H1 (cell line): ENCODE measurements at regions not wholly inside any gene's neighbourhood (a gene's known extent, or its start where the extent isn't known, plus 50 kb on each side); places are given as distances from the start of the nearest gene placed in this dataset.

Source experiments
- CTCF ChIA-PET: fragments of 300-600 bp; sonication (Branson Sonifier 250); formaldehyde crosslinking; loops from one replicate; lab custom pipeline; 2021; ENCODE audit not compliant: partially characterized antibody; lab: Charles Lee
- POLR2A ChIA-PET: fragments of 300-600 bp; sonication (Branson Sonifier 250); formaldehyde crosslinking; loops from one replicate; lab custom pipeline; 2021; ENCODE audit warnings: inconsistent platforms; ENCODE audit not compliant: partially characterized antibody; lab: Charles Lee
- DNase-seq, 2 experiments: peaks; one replicate each; pipeline versions ENCODE4 v3.0.0 to v3.0.0-alpha.2; 2010 to 2022; ENCODE audit warnings: low spot score in 2 of 2, low read depth in 1 of 2, mixed read lengths in 1 of 2
- FAIRE-seq: peaks from 2 replicates; lab custom pipeline; 2011; peaks lifted over from hg19 to GRCh38; lab: Jason Lieb, UNC
- H2AFZ ChIP-seq: 2 replicates; pipeline ENCODE4 v1.8.1; 2012; ENCODE audit warnings: low read length, inconsistent platforms
- H2AK5ac ChIP-seq: 2 replicates; pipeline ENCODE4 v1.6.1; 2013; ENCODE audit warnings: low read depth, low read length
- H2BK120ac ChIP-seq: replicated peaks from 2 replicates; pipeline ENCODE3; 2013; ENCODE audit warnings: low read depth, low read length, inconsistent platforms
- H2BK12ac ChIP-seq: 2 replicates; pipeline ENCODE4 v1.6.1; 2013; ENCODE audit warnings: low read depth, low read length
- H2BK15ac ChIP-seq: 2 replicates; pipeline ENCODE4 v1.6.1; 2013; ENCODE audit warnings: low read length
- H2BK20ac ChIP-seq: 2 replicates; pipeline ENCODE4 v1.6.1; 2013; ENCODE audit warnings: low read length
- H2BK5ac ChIP-seq: 2 replicates; pipeline ENCODE4 v1.6.1; 2013; ENCODE audit warnings: low read depth, low read length
- H3K14ac ChIP-seq: 2 replicates; pipeline ENCODE4 v1.6.1; 2013; ENCODE audit warnings: inconsistent platforms; ENCODE audit not compliant: insufficient read length
- H3K18ac ChIP-seq: 2 replicates; pipeline ENCODE4 v1.6.1; 2013; ENCODE audit warnings: low read length; ENCODE audit errors: extremely low read depth
- H3K23ac ChIP-seq: 2 replicates; pipeline ENCODE4 v1.6.1; 2013; ENCODE audit warnings: inconsistent platforms; ENCODE audit not compliant: insufficient read length
- H3K23me2 ChIP-seq: 2 replicates; pipeline ENCODE4 v1.6.1; 2013; ENCODE audit warnings: low read depth, low read length
- H3K27ac ChIP-seq: 2 replicates; pipeline ENCODE4 v1.6.1; 2011; ENCODE audit warnings: low read depth, low read length, inconsistent platforms
- H3K27me3 ChIP-seq, 4 experiments: replicated peaks in 1 of 4; 1 replicate in 1 of 4; 2 replicates in 3 of 4; pipeline versions ENCODE4 v1.6.1 to v1.8.1; 2011 to 2013; ENCODE audit warnings: low read length in 3 of 4, mild to moderate bottlenecking in 3 of 4, inconsistent platforms in 2 of 4, mixed read lengths in 2 of 4, moderate library complexity in 1 of 4; ENCODE audit not compliant: control insufficient read depth in 3 of 4, insufficient read depth in 3 of 4; ENCODE audit errors: extremely low read depth in 1 of 4
- H3K36me3 ChIP-seq, 4 experiments: 2 replicates each; pipeline versions ENCODE4 v1.6.1 to v1.8.1; 2011 to 2013; ENCODE audit warnings: mild to moderate bottlenecking in 4 of 4, low read length in 3 of 4, moderate library complexity in 2 of 4, control low read depth in 1 of 4, inconsistent platforms in 1 of 4; ENCODE audit not compliant: insufficient read depth in 4 of 4, control insufficient read depth in 2 of 4
- H3K4ac ChIP-seq: replicated peaks from 2 replicates; pipeline ENCODE3; 2013; ENCODE audit warnings: low read length, low read depth, mixed read lengths, inconsistent platforms; ENCODE audit not compliant: insufficient read length
- H3K4me1 ChIP-seq, 4 experiments: replicated peaks in 1 of 4; 1 replicate in 1 of 4; 2 replicates in 3 of 4; pipeline versions ENCODE4 v1.6.1 to v1.8.1; 2011 to 2013; ENCODE audit warnings: low read length in 3 of 4, inconsistent platforms in 2 of 4, mixed read lengths in 1 of 4; ENCODE audit not compliant: insufficient read depth in 4 of 4, control insufficient read depth in 3 of 4
- H3K4me2 ChIP-seq, 2 experiments: 2 replicates each; pipeline versions ENCODE4 v1.6.1 to v1.8.1; 2011 to 2013; ENCODE audit warnings: low read depth in 2 of 2, low read length in 2 of 2, control low read depth in 1 of 2, inconsistent platforms in 1 of 2, mild to moderate bottlenecking in 1 of 2; ENCODE audit not compliant: insufficient read depth in 1 of 2
- H3K4me3 ChIP-seq, 4 experiments: fragments of 200-600, 300-600 bp in 1 of 4; sonication (generic), shearing (Covaris generic), sonication (Bioruptor Twin) in 1 of 4; 2 replicates each; pipeline versions ENCODE4 v1.5.1 to v1.8.1; 2011 to 2016; ENCODE audit warnings: low read length in 4 of 4, low read depth in 3 of 4, control low read depth in 2 of 4, inconsistent platforms in 2 of 4, mild to moderate bottlenecking in 2 of 4, mixed read lengths in 1 of 4, moderate library complexity in 1 of 4; ENCODE audit not compliant: insufficient read depth in 2 of 4; ENCODE audit errors: extremely low read depth in 1 of 4
- H3K56ac ChIP-seq: replicated peaks from 2 replicates; pipeline ENCODE3; 2013; ENCODE audit warnings: low read depth, mild to moderate bottlenecking, mixed read lengths, low read length, inconsistent platforms; ENCODE audit not compliant: insufficient read length
- H3K79me1 ChIP-seq: 2 replicates; pipeline ENCODE4 v1.6.1; 2013; ENCODE audit warnings: low read depth, low read length, control low read depth
- H3K79me2 ChIP-seq, 2 experiments: 2 replicates each; pipeline versions ENCODE4 v1.6.1 to v1.8.1; 2012 to 2013; ENCODE audit warnings: low read length in 2 of 2, mild to moderate bottlenecking in 2 of 2, inconsistent platforms in 1 of 2; ENCODE audit not compliant: insufficient read depth in 2 of 2, control insufficient read depth in 1 of 2
- H3K9ac ChIP-seq, 4 experiments: replicated peaks in 1 of 4; 1 replicate in 1 of 4; 2 replicates in 3 of 4; pipeline versions ENCODE4 v1.6.1 to v1.8.1; 2011 to 2013; ENCODE audit warnings: low read depth in 3 of 4, low read length in 3 of 4, control low read depth in 2 of 4, mild to moderate bottlenecking in 2 of 4, moderate library complexity in 2 of 4, inconsistent platforms in 1 of 4; ENCODE audit errors: extremely low read depth in 1 of 4
- H3K9me3 ChIP-seq, 2 experiments: 2 replicates each; pipeline versions ENCODE4 v1.6.1 to v1.8.1; 2012 to 2013; ENCODE audit warnings: mild to moderate bottlenecking in 2 of 2, moderate library complexity in 2 of 2, control low read depth in 1 of 2, inconsistent platforms in 1 of 2, low read depth in 1 of 2, low read length in 1 of 2, mixed read lengths in 1 of 2; ENCODE audit not compliant: insufficient read depth in 2 of 2
- H4K20me1 ChIP-seq, 2 experiments: replicated peaks in 1 of 2; 2 replicates each; pipeline versions ENCODE3 to v1.8.1; 2011 to 2013; ENCODE audit warnings: inconsistent platforms in 2 of 2, low read length in 2 of 2, mild to moderate bottlenecking in 1 of 2; ENCODE audit not compliant: insufficient read depth in 2 of 2, control insufficient read depth in 1 of 2
- H4K5ac ChIP-seq: 2 replicates; pipeline ENCODE4 v1.6.1; 2013; ENCODE audit warnings: low read length, low read depth, mixed read lengths, inconsistent platforms; ENCODE audit not compliant: insufficient read length
- H4K8ac ChIP-seq: 2 replicates; pipeline ENCODE4 v1.8.0; 2013; ENCODE audit warnings: mild to moderate bottlenecking, moderate library complexity, low read length, inconsistent platforms; ENCODE audit not compliant: insufficient read depth; ENCODE audit errors: extremely low read depth
- H4K91ac ChIP-seq: replicated peaks from 2 replicates; pipeline ENCODE3; 2013; ENCODE audit warnings: low read length, mixed read lengths, inconsistent platforms; ENCODE audit not compliant: insufficient read length
- CTBP2 ChIP-seq: IDR thresholded peaks from 2 replicates; pipeline ENCODE4 v1.7.0; 2011; ENCODE audit warnings: borderline replicate concordance, mild to moderate bottlenecking, moderate library complexity, mixed read lengths, low read length; ENCODE audit not compliant: insufficient read depth, insufficient read length
- EP300 ChIP-seq, 2 experiments: IDR thresholded peaks; 1 replicate in 1 of 2; 2 replicates in 1 of 2; pipeline ENCODE4 v1.6.1; 2011 to 2012; ENCODE audit warnings: low read depth in 2 of 2, low read length in 2 of 2, mild to moderate bottlenecking in 2 of 2, borderline replicate concordance in 1 of 2, inconsistent platforms in 1 of 2, moderate library complexity in 1 of 2
- GTF2F1 ChIP-seq: IDR thresholded peaks from 2 replicates; pipeline ENCODE4 v1.6.1; 2012; ENCODE audit warnings: low read depth, low read length, improper control_type of control experiment, borderline replicate concordance
- JUN ChIP-seq: IDR thresholded peaks from 2 replicates; pipeline ENCODE4 v1.6.1; 2011; ENCODE audit warnings: low read depth, mild to moderate bottlenecking, improper control_type of control experiment, low read length
- JUND ChIP-seq: IDR thresholded peaks from 2 replicates; pipeline ENCODE4 v1.6.1; 2011; ENCODE audit warnings: mild to moderate bottlenecking, improper control_type of control experiment, low read length
- MAFK ChIP-seq: IDR thresholded peaks from 2 replicates; pipeline ENCODE4 v1.6.1; 2012; ENCODE audit warnings: low read depth, mild to moderate bottlenecking, improper control_type of control experiment, low read length
- SIX5 ChIP-seq: IDR thresholded peaks from 2 replicates; pipeline ENCODE4 v1.6.1; 2011; ENCODE audit warnings: mild to moderate bottlenecking, low read depth, low read length
- TEAD4 ChIP-seq: IDR thresholded peaks from 2 replicates; pipeline ENCODE4 v1.6.1; 2012; ENCODE audit warnings: low read depth, low read length, inconsistent platforms, mixed read lengths
- WGBS, 2 experiments: shearing (Covaris generic) in 1 of 2; methylation state at CpG; one replicate each; pipeline versions ENCODE4 v1.1.6 to v1.1.7; 2013 to 2015; ENCODE audit warnings: low lambda C conversion rate in 2 of 2, mixed read lengths in 2 of 2, inconsistent platforms in 1 of 2, low coverage in 1 of 2, missing lambda C conversion rate in 1 of 2; ENCODE audit not compliant: insufficient replicate concordance in 2 of 2, insufficient coverage in 1 of 2, insufficient read length in 1 of 2; ENCODE audit errors: extremely low coverage in 1 of 2, missing lambda C conversion rate in 1 of 2; 5-methylcytosine and 5-hydroxymethylcytosine counted together
- TF ChIP-seq, protein P1 (sequence below): IDR thresholded peaks from 2 replicates; pipeline ENCODE4 v1.6.1; 2012; ENCODE audit warnings: inconsistent platforms
- TF ChIP-seq, protein P2 (sequence below): IDR thresholded peaks from 2 replicates; pipeline ENCODE4 v1.6.1; 2012; ENCODE audit warnings: low read length, inconsistent platforms

GRCh38 chr1:73604211-73604610 is 593.8 kb downstream of the LRRIQ3 start:
- Histone ChIP-seq H3K36me3 (no peaks in the 10 kb centered on the region), H2BK5ac (no peak overlapping the region), H3K79me1 (no peaks in the 10 kb centered on the region), H3K4ac (no peak overlapping the region), H3K27ac (no peak overlapping the region), H2AK5ac (no peak overlapping the region), H4K91ac (no peak overlapping the region), H2AFZ (no peak overlapping the region)
- no peak for DNase-seq
- TF ChIP-seq CTBP2 (no peak), MAFK (no peak), JUND (no peak), SIX5 (no peak), TEAD4 (no peak), GTF2F1 (no peak), JUN (no peak), EP300 (IDR thresholded peaks at IDR 0.05; ENCODE audit: borderline replicate concordance in 1 of 2, low read depth in 2 of 2, low read length in 2 of 2) (no peak)
- TF ChIP-seq, protein P1, sequence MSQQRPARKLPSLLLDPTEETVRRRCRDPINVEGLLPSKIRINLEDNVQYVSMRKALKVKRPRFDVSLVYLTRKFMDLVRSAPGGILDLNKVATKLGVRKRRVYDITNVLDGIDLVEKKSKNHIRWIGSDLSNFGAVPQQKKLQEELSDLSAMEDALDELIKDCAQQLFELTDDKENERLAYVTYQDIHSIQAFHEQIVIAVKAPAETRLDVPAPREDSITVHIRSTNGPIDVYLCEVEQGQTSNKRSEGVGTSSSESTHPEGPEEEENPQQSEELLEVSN = no peak
- TF ChIP-seq, protein P2, sequence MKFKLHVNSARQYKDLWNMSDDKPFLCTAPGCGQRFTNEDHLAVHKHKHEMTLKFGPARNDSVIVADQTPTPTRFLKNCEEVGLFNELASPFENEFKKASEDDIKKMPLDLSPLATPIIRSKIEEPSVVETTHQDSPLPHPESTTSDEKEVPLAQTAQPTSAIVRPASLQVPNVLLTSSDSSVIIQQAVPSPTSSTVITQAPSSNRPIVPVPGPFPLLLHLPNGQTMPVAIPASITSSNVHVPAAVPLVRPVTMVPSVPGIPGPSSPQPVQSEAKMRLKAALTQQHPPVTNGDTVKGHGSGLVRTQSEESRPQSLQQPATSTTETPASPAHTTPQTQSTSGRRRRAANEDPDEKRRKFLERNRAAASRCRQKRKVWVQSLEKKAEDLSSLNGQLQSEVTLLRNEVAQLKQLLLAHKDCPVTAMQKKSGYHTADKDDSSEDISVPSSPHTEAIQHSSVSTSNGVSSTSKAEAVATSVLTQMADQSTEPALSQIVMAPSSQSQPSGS = no peak
- TF ChIP-seq, all 59 proteins: peak for 0
- H3K79me2 ChIP-seq = no peaks in the 10 kb centered on the region
- H3K18ac ChIP-seq = no peak overlapping the region
- H3K14ac ChIP-seq = no peak overlapping the region
- no peak overlapping the region for H3K56ac ChIP-seq
- no peak overlapping the region for H2BK20ac ChIP-seq
- ChIA-PET POLR2A (no interaction called here), CTCF (no interaction called here)
- 90% methylated on average over 1 of the region's 1 CpG; no CpG with 5 or more reads in 1 of the 2 experiments for WGBS, 2 experiments
- no peak for FAIRE-seq
- no peak overlapping the region for H2BK12ac ChIP-seq
- no peaks in the 10 kb centered on the region for H3K27me3 ChIP-seq
- no peak overlapping the region for H4K5ac ChIP-seq
- no peaks in the 10 kb centered on the region for H3K23me2 ChIP-seq
- no peaks in the 10 kb centered on the region for H3K9me3 ChIP-seq
- no peak overlapping the region for H3K9ac ChIP-seq
- no peak overlapping the region for H2BK120ac ChIP-seq
- no peaks in the 10 kb centered on the region for H4K20me1 ChIP-seq
- no peak overlapping the region for H4K8ac ChIP-seq
- no peak overlapping the region for H2BK15ac ChIP-seq
- no peak overlapping the region for H3K23ac ChIP-seq
- no peak overlapping the region for H3K4me3 ChIP-seq
- no peaks in the 10 kb centered on the region for H3K4me1 ChIP-seq
- no peak overlapping the region for H3K4me2 ChIP-seq
